ENCODE measurements at regions not wholly inside any gene's neighbourhood (a gene's known extent, or its start where the extent isn't known, plus 50 kb on each side); places are given as distances from the start of the nearest gene placed in this dataset.
"Not testable (repeated sequence)": the region's sequence is repeated elsewhere in the genome, so short reads cannot be mapped to it uniquely, and the experiment has no call there.

GRCh38 chr2:163913532-163913944, 177.7 kb upstream of the FIGN start:
- TF ChIP-seq CTCF (IDR thresholded peaks at IDR 0.05); POLR2AphosphoS5 (IDR thresholded peaks at IDR 0.05; ENCODE audit: insufficient read depth in 1 of 2, low read depth in 1 of 2); POLR2A (IDR thresholded peaks at IDR 0.05): not testable (repeated sequence)

All from vagina (tissue), 2 donors.